Dendritic cell treated with granulocyte-macrophage colony-stimulating factor and Interleukin-4, amounts not matched to agents 40 ng/mL and 50 ng/mL, for 4 days (primary cell): ENCODE measurements at regions not wholly inside any gene's neighbourhood (a gene's known extent, or its start where the extent isn't known, plus 50 kb on each side); places are given as distances from the start of the nearest gene placed in this dataset.

ENCODE experiments used
- H3K27ac Mint-ChIP-seq: one replicate; pipeline ENCODE4 v1.8.0; 2022; ENCODE audit warnings: mild to moderate bottlenecking, mixed read lengths
- H3K27me3 Mint-ChIP-seq: one replicate; pipeline ENCODE4 v1.8.0; 2022; ENCODE audit warnings: mild to moderate bottlenecking, mixed read lengths
- H3K36me3 Mint-ChIP-seq: one replicate; pipeline ENCODE4 v1.8.0; 2022; ENCODE audit warnings: low read depth, mixed read lengths
- H3K4me1 Mint-ChIP-seq: one replicate; pipeline ENCODE4 v1.8.0; 2022; ENCODE audit warnings: low read depth, mixed read lengths
- H3K4me3 Mint-ChIP-seq: one replicate; pipeline ENCODE4 v1.8.0; 2022; ENCODE audit warnings: mild to moderate bottlenecking, moderate library complexity, mixed read lengths
- H3K9me3 Mint-ChIP-seq: one replicate; pipeline ENCODE4 v1.8.0; 2022; ENCODE audit warnings: mixed read lengths
- intact Hi-C: fragments of 100-400 bp; cut with micrococcal nuclease; formaldehyde crosslinking; loops from one replicate; pipeline ENCODE4 v1.15.0; 2022

- Mint-ChIP-seq H3K36me3 (no peaks in the 10 kb centered on the region), H3K27ac (no peak overlapping the region), H3K27me3 (peaks cover 4% of the 10 kb centered on the region), H3K9me3 (no peaks in the 10 kb centered on the region), H3K4me3 (no peak overlapping the region), H3K4me1 (no peaks in the 10 kb centered on the region)
- intact Hi-C loops, result no loop called here
Measured at GRCh38 chr2:12300927-12301326, 415.8 kb upstream of the TRIB2 start.

- H3K27ac Mint-ChIP-seq, result no peak overlapping the region
- no peaks in the 10 kb centered on the region for H3K9me3 Mint-ChIP-seq
- H3K4me3 Mint-ChIP-seq, result no peak overlapping the region
- no peaks in the 10 kb centered on the region for H3K4me1 Mint-ChIP-seq
- intact Hi-C loops, result no loop called here
- H3K27me3 Mint-ChIP-seq, result peaks cover under 1% of the 10 kb centered on the region
- H3K36me3 Mint-ChIP-seq, result no peaks in the 10 kb centered on the region
Measured at GRCh38 chr2:12302140-12302539, 414.6 kb upstream of the TRIB2 start.

GRCh38 chr2:12302691-12303090 is 414.0 kb upstream of the TRIB2 start:
- Mint-ChIP-seq H3K27me3 (no peaks in the 10 kb centered on the region), H3K9me3 (no peaks in the 10 kb centered on the region), H3K36me3 (no peaks in the 10 kb centered on the region), H3K27ac (no peak overlapping the region), H3K4me1 (no peaks in the 10 kb centered on the region), H3K4me3 (no peak overlapping the region)
- intact Hi-C loops, result no loop called here

- H3K4me1 Mint-ChIP-seq, result no peaks in the 10 kb centered on the region
- no peaks in the 10 kb centered on the region for H3K36me3 Mint-ChIP-seq
- H3K27me3 Mint-ChIP-seq, result peaks cover 2% of the 10 kb centered on the region
- no peak overlapping the region for H3K4me3 Mint-ChIP-seq
- H3K27ac Mint-ChIP-seq, result no peak overlapping the region
- H3K9me3 Mint-ChIP-seq, result no peaks in the 10 kb centered on the region
- intact Hi-C loops, result no loop called here
Measured at GRCh38 chr2:12303181-12304030, 413.3 kb upstream of the TRIB2 start.

GRCh38 chr2:12304564-12305171 is 412.1 kb upstream of the TRIB2 start:
- no peak overlapping the region for H3K27ac Mint-ChIP-seq
- no peaks in the 10 kb centered on the region for H3K4me1 Mint-ChIP-seq
- H3K36me3 Mint-ChIP-seq, result no peaks in the 10 kb centered on the region
- no peaks in the 10 kb centered on the region for H3K9me3 Mint-ChIP-seq
- peaks cover 2% of the 10 kb centered on the region for H3K27me3 Mint-ChIP-seq
- H3K4me3 Mint-ChIP-seq, result no peak overlapping the region
- intact Hi-C loops, result no loop called here

- intact Hi-C loops, result no loop called here
- Mint-ChIP-seq H3K36me3 (no peaks in the 10 kb centered on the region), H3K27ac (no peak overlapping the region), H3K9me3 (no peaks in the 10 kb centered on the region), H3K4me3 (no peak overlapping the region), H3K27me3 (peaks cover 2% of the 10 kb centered on the region), H3K4me1 (no peaks in the 10 kb centered on the region)
Measured at GRCh38 chr2:12305931-12306330, 410.8 kb upstream of the TRIB2 start.

GRCh38 chr2:12310399-12310798 is 406.3 kb upstream of the TRIB2 start:
- Mint-ChIP-seq H3K27ac (no peak overlapping the region), H3K9me3 (no peaks in the 10 kb centered on the region), H3K4me3 (no peak overlapping the region), H3K36me3 (no peaks in the 10 kb centered on the region), H3K4me1 (no peaks in the 10 kb centered on the region), H3K27me3 (peaks cover 11% of the 10 kb centered on the region)
- intact Hi-C loops, result no loop called here

GRCh38 chr2:12313445-12314126 is 403.1 kb upstream of the TRIB2 start:
- Mint-ChIP-seq H3K4me1 (no peaks in the 10 kb centered on the region), H3K27ac (no peak overlapping the region), H3K4me3 (no peak overlapping the region), H3K27me3 (peaks cover 9% of the 10 kb centered on the region), H3K36me3 (no peaks in the 10 kb centered on the region), H3K9me3 (no peaks in the 10 kb centered on the region)
- intact Hi-C loops, result no loop called here

- Mint-ChIP-seq H3K36me3 (no peaks in the 10 kb centered on the region), H3K4me3 (no peak overlapping the region), H3K4me1 (no peaks in the 10 kb centered on the region), H3K27me3 (peaks cover 9% of the 10 kb centered on the region), H3K9me3 (no peaks in the 10 kb centered on the region), H3K27ac (no peak overlapping the region)
- intact Hi-C loops, result no loop called here
Measured at GRCh38 chr2:12314127-12314760, 402.5 kb upstream of the TRIB2 start.

GRCh38 chr2:12315224-12315623 is 401.5 kb upstream of the TRIB2 start:
- Mint-ChIP-seq H3K27me3 (peaks cover 9% of the 10 kb centered on the region), H3K4me1 (no peaks in the 10 kb centered on the region), H3K9me3 (no peaks in the 10 kb centered on the region), H3K27ac (no peak overlapping the region), H3K4me3 (no peak overlapping the region), H3K36me3 (no peaks in the 10 kb centered on the region)
- intact Hi-C loops, result no loop called here

GRCh38 chr2:12316476-12316875 is 400.3 kb upstream of the TRIB2 start:
- Mint-ChIP-seq H3K9me3 (no peaks in the 10 kb centered on the region), H3K36me3 (no peaks in the 10 kb centered on the region), H3K27me3 (peaks cover 9% of the 10 kb centered on the region), H3K4me1 (no peaks in the 10 kb centered on the region), H3K27ac (no peak overlapping the region), H3K4me3 (no peak overlapping the region)
- intact Hi-C loops, result no loop called here

GRCh38 chr2:12317286-12317685 is 399.4 kb upstream of the TRIB2 start:
- Mint-ChIP-seq H3K4me3 (no peak overlapping the region), H3K36me3 (no peaks in the 10 kb centered on the region), H3K4me1 (no peaks in the 10 kb centered on the region), H3K9me3 (no peaks in the 10 kb centered on the region), H3K27ac (no peak overlapping the region), H3K27me3 (peaks cover 7% of the 10 kb centered on the region)
- intact Hi-C loops, result no loop called here

GRCh38 chr2:12317814-12318426 is 398.8 kb upstream of the TRIB2 start:
- Mint-ChIP-seq H3K4me1 (no peaks in the 10 kb centered on the region), H3K27me3 (peaks cover 7% of the 10 kb centered on the region), H3K27ac (no peak overlapping the region), H3K4me3 (no peak overlapping the region), H3K36me3 (no peaks in the 10 kb centered on the region), H3K9me3 (no peaks in the 10 kb centered on the region)
- intact Hi-C loops, result no loop called here
